ENCODE measurements at regions not wholly inside any gene's neighbourhood (a gene's known extent, or its start where the extent isn't known, plus 50 kb on each side); places are given as distances from the start of the nearest gene placed in this dataset.
"Not testable (repeated sequence)": the region's sequence is repeated elsewhere in the genome, so short reads cannot be mapped to it uniquely, and the experiment has no call there.

DNA sequence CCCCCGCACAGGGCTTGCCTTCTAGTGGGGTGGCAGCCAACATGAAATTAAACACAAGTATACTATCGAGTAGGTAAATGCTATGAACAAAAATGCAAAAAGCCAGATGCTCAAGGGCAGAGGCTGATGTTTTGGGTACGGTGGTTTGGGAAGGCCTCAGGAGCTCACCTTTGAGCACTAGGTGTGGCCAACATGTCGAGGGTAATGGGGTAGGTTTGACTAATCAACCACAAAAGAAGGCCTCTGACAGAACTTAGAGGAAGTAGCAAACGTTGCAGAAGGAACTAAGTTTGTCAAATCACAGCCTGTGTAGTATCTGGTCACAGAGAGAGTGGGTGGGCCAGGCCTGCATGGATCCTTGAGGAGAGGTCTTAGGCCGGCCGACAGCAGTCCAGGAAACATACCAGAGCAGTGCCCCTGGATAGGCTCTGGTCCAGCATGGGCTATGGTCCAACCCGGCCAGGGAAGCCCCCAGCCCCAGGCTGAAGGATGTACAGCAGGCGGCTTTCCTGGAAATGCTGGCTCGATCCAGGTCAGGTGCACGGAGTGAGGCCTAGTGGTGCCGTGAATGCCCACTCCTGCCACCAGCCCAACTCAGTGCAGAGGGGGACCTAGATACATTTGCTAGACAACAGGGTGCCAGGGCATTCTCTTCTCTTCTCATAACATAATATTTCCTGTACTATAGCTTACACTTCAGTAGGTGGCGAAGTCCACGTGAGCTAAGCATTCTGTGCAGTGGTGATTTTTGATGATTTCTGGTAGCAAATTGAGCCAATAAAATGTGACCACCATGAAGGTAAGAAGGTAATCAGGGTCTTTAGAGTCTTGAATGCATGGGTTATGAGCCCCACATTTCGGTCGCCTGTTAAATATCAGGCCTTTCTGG, 56.3 kb upstream of the CD93 start:
- in situ Hi-C loops (cut with HindIII; ENCODE audit: low sequenced_read_pairs), result no loop called here

DNA sequence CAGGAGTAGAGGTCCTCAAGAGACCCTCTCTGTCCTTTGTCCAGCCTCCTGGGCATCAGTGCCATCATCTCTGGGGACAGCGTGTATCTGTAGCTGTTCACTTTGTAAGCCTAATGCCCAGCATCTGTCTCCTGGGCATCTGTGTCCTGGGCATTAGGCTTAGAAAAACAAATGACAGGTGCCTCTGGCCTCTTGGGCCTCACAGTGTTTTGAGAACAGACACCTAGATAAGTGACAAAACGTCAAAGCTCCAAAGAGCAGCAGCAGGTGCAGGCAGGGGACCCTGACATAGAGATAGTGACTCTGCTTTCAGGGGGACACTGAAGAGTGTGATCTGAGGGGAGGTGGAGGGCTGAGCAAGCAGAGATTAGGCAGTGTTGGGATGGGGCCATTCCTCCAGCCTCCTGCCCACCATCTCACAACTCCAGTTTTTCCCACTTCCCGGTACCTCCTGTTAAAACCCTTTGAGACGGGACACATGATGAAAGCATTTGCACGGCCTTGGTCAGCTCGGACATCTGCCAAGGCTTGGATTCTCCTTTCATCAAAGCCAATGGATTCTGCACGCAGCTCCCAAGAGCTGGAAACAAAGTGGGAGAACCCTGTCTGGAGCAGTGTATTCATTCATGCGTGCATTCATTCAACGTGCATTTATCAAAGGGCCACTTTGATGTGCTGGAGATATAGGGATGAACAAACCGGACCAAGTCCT, 55.5 kb upstream of the CD93 start:
- in situ Hi-C loops (cut with HindIII; ENCODE audit: low sequenced_read_pairs), result no loop called here

DNA sequence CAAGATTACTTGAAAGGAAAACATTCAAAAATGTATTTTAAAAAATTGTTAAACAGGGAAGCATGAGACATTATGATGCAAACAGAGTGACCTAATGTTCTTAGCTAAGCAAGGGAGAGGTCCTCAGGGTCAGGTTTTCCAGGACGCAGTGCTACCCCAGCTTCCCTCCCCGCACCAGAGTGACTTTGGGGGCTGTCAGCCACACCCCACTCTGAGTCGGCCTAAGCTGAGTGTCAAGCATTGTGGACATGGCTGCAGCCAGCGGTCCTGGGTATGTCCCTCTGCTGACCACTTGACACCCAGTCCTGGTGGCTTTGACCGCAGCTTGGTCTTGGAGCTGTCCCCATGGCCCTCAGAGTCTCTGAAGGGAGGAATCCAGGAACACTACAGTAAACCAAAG, 54.9 kb upstream of the CD93 start:
- in situ Hi-C loops (cut with HindIII; ENCODE audit: low sequenced_read_pairs), result no loop called here

DNA sequence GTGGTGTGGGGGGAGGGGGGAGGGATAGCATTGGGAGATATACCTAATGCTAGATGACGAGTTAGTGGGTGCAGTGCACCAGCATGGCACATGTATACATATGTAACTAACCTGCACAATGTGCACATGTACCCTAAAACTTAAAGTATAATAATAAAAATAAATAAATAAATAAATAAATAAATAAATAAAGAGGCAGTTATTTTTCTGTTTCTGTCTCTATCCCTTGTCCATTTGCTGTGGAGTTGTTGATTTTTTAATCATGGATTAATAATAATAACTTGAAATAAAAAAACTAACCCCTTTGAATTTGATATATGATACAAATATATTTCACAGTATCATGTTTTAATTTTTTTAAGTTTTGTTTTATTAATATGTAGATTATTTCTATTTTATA, 53.9 kb upstream of the CD93 start:
- in situ Hi-C loops (cut with HindIII; ENCODE audit: low sequenced_read_pairs), result not testable (repeated sequence)

DNA sequence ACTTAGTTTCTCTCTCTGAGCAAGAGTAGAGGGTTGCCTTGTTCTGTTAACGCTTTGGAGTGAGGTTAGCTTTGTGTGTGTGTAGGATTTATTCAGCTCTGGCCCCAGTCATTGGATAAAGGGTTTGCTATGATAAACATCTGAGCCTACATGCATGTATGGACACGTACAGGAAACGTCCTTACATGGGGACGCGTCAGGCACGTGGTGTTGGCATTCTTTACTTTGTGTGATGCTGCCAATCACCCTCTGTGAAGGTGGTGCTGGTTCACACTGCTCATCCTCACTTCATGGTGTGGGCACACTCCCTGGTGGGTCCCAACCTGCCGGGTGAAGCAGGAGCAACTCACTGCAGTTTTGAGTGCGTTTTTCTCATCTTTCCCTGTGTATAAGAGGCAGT, 53.4 kb upstream of the CD93 start:
- in situ Hi-C loops (cut with HindIII; ENCODE audit: low sequenced_read_pairs), result no loop called here

DNA sequence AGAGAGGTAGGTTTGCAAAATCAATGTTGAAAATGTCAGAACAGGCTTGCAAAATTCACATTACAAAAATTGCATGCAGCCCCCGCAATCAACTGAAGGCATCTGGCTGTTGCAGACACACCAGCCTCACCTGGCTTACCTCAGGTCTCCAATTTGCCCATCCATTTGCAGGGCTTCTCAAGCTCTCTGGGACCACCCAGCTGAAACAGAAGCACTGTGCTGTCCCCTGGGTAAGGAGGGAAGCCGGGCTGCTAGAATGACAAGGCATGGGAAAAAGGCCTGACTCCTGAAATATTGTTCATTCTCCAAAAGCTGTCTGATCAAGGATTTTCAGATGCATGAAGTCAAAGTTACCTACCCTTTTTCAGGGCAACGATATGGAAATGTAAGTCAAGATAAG, 52.6 kb upstream of the CD93 start:
- in situ Hi-C loops (cut with HindIII; ENCODE audit: low sequenced_read_pairs), result no loop called here

DNA sequence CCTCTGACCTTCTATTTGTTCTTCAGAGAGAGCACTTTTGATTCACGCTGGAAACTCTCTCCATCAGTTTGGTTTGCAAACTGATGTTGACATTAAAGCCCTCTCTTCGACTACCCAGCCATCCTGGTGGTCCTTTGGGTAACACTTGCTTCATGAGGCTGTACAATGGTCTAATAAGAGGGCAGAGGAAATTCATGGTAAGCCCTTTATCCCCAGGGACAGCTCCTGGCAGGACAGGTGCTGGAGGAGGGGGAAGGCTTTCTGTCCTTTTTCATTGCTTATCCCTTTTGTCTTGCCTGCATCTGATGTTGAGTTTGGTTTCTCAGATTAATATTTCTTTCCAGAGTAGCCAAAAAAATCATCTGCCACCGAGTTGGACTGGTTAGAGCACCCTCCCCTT, 52.1 kb upstream of the CD93 start:
- in situ Hi-C loops (cut with HindIII; ENCODE audit: low sequenced_read_pairs), result no loop called here

DNA sequence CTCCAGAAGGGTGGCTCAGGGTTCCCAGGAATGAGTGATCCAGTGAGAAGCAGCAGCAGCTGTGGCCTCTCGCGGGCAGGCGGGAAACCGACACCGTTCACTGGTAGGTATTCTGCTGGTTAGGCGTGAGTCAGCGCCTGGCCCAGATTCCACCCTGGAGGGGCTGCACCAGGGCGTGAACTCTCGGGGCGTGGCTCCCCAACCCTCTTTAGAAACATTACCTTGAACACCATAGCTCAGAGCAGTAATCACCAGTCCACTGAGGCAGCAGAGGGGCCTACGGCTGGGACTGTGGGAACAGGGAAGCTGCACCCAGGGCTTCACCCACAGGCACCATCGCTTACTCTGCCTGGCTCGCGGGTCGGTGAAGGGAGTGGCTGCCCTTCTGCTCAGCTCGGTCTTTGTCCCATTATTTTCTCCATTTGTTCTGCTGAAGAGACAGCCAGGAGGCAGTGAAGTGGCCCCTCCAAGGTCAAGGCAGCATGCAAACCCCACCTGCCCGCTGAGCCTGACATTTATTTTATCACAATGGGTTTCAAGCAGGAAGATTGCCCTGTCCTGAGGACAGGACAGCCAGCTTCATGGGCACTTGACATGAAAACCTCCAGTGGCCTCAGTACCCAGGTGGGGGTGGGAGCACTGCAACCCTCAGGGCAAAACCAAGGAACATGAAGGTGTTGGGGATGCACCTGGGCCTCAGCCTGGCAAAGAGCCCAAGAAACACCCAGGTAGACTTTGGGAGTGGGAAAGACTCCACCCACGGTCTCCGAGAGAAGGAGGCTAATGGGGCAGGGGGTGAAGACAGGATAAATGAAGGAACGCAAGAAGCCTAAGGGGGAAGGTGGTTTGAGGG, 51.0 kb upstream of the CD93 start:
- in situ Hi-C loops (cut with HindIII; ENCODE audit: low sequenced_read_pairs), result no loop called here

DNA sequence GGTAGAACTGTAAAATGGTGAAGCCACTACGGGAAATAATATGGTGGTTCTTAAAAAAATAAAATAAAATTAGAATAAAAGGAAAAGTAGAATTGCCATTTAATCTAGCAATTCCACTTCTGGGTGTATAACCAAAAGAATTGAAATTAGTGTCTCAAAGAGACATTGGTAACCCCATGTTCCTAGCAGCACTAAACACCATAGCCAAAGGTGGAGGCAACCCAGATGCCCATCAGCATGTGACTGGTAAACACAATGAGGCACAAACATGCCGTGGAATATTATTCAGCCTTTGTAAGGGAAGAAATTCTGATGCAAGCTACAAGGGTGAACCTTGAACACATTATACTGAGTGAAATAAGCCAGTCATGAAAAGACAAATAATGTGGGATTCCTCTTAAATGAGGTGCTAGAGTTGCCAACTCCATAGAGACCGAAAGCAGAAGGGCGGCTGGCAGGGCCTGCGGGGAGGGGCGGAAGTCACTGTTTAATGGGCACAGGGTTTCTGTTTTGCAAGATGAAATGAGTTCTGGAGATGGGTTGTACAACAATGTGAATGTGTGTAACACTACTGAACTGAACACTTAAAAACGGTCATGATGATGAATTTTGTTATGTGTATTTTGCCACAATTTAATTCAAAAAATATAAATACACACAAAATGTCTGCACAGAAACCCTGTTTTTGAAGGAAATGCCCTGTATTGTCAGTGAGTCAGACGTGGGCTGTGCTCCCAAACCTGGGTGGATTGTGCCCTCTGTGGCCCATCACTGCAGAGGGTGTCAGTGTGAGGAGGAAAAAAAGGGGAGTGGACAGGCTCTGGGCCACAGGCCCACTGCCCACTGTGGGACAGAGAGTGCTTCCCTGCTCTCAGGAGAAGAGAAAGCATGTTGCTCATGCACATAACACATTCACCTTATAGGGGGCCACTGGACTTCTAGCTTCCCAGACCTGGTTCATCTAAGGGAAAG, 49.6 kb upstream of the CD93 start:
- in situ Hi-C loops (cut with HindIII; ENCODE audit: low sequenced_read_pairs), result no loop called here
